ENCODE measurements at regions not wholly inside any gene's neighbourhood (a gene's known extent, or its start where the extent isn't known, plus 50 kb on each side); places are given as distances from the start of the nearest gene placed in this dataset.

DNA sequence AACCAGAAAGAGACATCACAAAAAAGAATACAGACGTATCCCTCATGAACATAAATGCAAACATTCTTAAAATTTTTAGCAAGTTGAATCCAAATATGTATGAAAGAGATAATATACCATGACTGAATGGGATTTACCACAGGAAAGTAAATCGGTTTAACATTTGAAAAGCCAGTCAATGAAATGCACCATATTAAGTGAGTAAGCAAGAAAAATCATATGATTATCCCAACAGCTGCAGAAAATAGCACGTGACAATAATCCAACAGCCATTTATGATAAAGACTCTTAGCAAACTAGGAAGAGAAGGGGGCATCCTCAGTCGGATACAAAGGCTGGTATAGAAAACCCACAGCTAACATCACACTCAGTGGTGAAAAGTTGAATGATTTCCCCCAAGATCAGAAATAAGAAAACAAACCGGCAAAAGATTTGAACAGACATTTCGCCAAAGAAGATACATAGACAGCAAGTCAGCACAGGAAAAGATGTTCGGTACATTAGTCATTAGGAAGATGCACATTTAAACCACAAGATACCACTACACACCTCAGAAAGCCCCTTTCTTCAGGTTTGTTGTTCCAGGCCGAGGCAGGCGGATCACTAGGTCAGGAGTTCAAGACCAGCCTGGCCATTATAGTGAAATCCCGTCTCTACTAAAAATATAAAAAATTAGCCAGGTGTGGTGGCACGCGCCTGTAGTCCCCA is 144.3 kb downstream of the INHBB start:
- Histone ChIP-seq H3K79me2 (no peaks in the 10 kb centered on the region), H3K9me3 (ENCODE audit: low read depth) (no peaks in the 10 kb centered on the region), H3K27ac (no peak overlapping the region), H3K27me3 (no peaks in the 10 kb centered on the region), H3K4me1 (ENCODE audit: insufficient read depth) (no peaks in the 10 kb centered on the region), H3K4me3 (no peak overlapping the region), H3K36me3 (replicated peaks; ENCODE audit: insufficient read depth, low read depth) (no peaks in the 10 kb centered on the region), H4K20me1 (ENCODE audit: insufficient read depth, poor library complexity, severe bottlenecking) (no peaks in the 10 kb centered on the region), H2AFZ (no peak overlapping the region), H3K9me2 (replicated peaks; ENCODE audit: insufficient read depth) (no peaks in the 10 kb centered on the region), H3K4me2 (no peak overlapping the region)
- 89% methylated on average over 12 of the region's 12 CpGs for WGBS (ENCODE audit: low lambda C conversion rate, missing lambda C conversion rate)
- DNase-seq (ENCODE audit: low spot score), result no peak
- TF ChIP-seq, protein P1, sequence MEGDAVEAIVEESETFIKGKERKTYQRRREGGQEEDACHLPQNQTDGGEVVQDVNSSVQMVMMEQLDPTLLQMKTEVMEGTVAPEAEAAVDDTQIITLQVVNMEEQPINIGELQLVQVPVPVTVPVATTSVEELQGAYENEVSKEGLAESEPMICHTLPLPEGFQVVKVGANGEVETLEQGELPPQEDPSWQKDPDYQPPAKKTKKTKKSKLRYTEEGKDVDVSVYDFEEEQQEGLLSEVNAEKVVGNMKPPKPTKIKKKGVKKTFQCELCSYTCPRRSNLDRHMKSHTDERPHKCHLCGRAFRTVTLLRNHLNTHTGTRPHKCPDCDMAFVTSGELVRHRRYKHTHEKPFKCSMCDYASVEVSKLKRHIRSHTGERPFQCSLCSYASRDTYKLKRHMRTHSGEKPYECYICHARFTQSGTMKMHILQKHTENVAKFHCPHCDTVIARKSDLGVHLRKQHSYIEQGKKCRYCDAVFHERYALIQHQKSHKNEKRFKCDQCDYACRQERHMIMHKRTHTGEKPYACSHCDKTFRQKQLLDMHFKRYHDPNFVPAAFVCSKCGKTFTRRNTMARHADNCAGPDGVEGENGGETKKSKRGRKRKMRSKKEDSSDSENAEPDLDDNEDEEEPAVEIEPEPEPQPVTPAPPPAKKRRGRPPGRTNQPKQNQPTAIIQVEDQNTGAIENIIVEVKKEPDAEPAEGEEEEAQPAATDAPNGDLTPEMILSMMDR (IDR thresholded peaks at IDR 0.05; ENCODE audit: poor library complexity), result no peak
- no peak for TF ChIP-seq EZH2phosphoT487 (IDR thresholded peaks at IDR 0.05; ENCODE audit: low read depth, severe bottlenecking, unreplicated experiment)
- TF ChIP-seq EZH2 (IDR thresholded peaks at IDR 0.05; ENCODE audit: borderline replicate concordance), result no peak

DNA sequence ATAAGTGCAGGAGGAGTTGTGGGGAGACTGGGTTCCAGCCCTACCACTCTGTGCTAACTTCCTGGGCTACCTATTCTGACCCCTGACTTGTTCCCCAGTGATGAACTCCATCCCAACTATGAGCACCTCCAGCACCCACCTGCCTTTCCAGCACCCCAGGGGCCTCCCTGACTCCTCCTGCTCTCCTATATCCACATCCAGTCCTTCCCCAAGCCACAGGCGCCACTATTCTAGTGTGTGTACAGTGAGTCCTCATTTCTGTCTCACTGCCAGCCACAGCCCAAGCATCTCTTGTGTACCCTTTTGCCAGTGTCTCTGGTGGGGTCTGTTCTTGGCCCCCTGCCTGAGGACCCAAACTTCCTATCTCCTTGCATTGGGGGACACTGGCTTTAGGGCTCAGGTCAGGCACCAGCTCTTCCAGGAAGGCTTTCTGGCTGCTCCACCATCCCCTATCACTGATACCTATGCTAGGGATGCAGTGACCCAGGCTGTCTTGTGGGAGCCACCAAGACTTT is 145.2 kb downstream of the INHBB start:
- Histone ChIP-seq H2AFZ (no peak overlapping the region), H3K36me3 (replicated peaks; ENCODE audit: insufficient read depth, low read depth) (no peaks in the 10 kb centered on the region), H3K27ac (no peak overlapping the region), H3K4me3 (no peak overlapping the region), H4K20me1 (ENCODE audit: insufficient read depth, poor library complexity, severe bottlenecking) (no peaks in the 10 kb centered on the region), H3K27me3 (no peaks in the 10 kb centered on the region), H3K4me1 (ENCODE audit: insufficient read depth) (no peaks in the 10 kb centered on the region), H3K9me2 (replicated peaks; ENCODE audit: insufficient read depth) (no peaks in the 10 kb centered on the region), H3K79me2 (no peaks in the 10 kb centered on the region), H3K9me3 (ENCODE audit: low read depth) (no peaks in the 10 kb centered on the region), H3K4me2 (no peak overlapping the region)
- no peak for TF ChIP-seq EZH2phosphoT487 (IDR thresholded peaks at IDR 0.05; ENCODE audit: low read depth, severe bottlenecking, unreplicated experiment)
- TF ChIP-seq, protein P1 (IDR thresholded peaks at IDR 0.05; ENCODE audit: poor library complexity), result no peak
- TF ChIP-seq EZH2 (IDR thresholded peaks at IDR 0.05; ENCODE audit: borderline replicate concordance), result no peak
- no peak for DNase-seq (ENCODE audit: low spot score)
- WGBS (ENCODE audit: low lambda C conversion rate, missing lambda C conversion rate), result 90% methylated on average over 1 of the region's 1 CpG

DNA sequence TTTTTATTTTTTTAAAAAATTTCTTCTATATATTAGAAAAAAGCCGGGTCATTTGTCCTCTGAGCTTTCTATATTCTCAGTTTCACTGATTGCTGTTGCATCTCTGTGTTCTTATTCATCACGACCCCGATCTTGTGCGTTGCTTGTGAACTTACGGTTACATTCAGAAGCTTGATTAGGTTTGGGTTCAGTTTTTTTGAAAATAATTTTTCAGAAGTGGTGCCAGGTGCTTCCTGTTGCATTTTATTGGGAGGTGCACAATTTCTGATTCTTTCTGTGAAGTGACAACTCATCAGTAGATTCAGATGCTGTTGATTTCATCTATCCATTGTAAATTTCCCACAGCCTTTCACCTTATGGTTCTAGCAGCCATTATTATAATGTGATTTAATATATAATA is 147.3 kb downstream of the INHBB start:
- Histone ChIP-seq H3K4me2 (no peak overlapping the region), H3K9me2 (replicated peaks; ENCODE audit: insufficient read depth) (no peaks in the 10 kb centered on the region), H3K4me1 (ENCODE audit: insufficient read depth) (no peaks in the 10 kb centered on the region), H3K27ac (no peak overlapping the region), H3K4me3 (no peak overlapping the region), H4K20me1 (ENCODE audit: insufficient read depth, poor library complexity, severe bottlenecking) (no peaks in the 10 kb centered on the region), H3K27me3 (no peaks in the 10 kb centered on the region), H3K36me3 (replicated peaks; ENCODE audit: insufficient read depth, low read depth) (no peaks in the 10 kb centered on the region), H3K79me2 (no peaks in the 10 kb centered on the region), H2AFZ (no peak overlapping the region), H3K9me3 (ENCODE audit: low read depth) (no peaks in the 10 kb centered on the region)
- WGBS (ENCODE audit: low lambda C conversion rate, missing lambda C conversion rate), result 91% methylated on average over 5 of the region's 5 CpGs
- no peak for TF ChIP-seq EZH2 (IDR thresholded peaks at IDR 0.05; ENCODE audit: borderline replicate concordance)
- TF ChIP-seq, protein P1 (IDR thresholded peaks at IDR 0.05; ENCODE audit: poor library complexity), result no peak
- no peak for DNase-seq (ENCODE audit: low spot score)

Data from hepatocyte (in vitro differentiated cells).